ENCODE measurements at regions not wholly inside any gene's neighbourhood (a gene's known extent, or its start where the extent isn't known, plus 50 kb on each side); places are given as distances from the start of the nearest gene placed in this dataset.

- H3K4me3 ChIP-seq (ENCODE audit: control insufficient read depth, low read depth, low read length), result no peak overlapping the region
- TF ChIP-seq CTCF (conservative IDR thresholded peaks at IDR 0.05; ENCODE audit: control insufficient read depth, insufficient read depth, low read depth, low read length), result no peak
- no peak for DNase-seq (ENCODE audit: low read depth)
Measured at GRCh38 chr4:141801558-141801957, 165.2 kb downstream of the IL15 start.

GRCh38 chr4:141802333-141802732 lies 165.9 kb downstream of the IL15 start:
- no peak for TF ChIP-seq CTCF (conservative IDR thresholded peaks at IDR 0.05; ENCODE audit: control insufficient read depth, insufficient read depth, low read depth, low read length)
- DNase-seq (ENCODE audit: low read depth), result peak; percentile 60
- H3K4me3 ChIP-seq (ENCODE audit: control insufficient read depth, low read depth, low read length), result no peak overlapping the region

- H3K4me3 ChIP-seq (ENCODE audit: control insufficient read depth, low read depth, low read length), result no peak overlapping the region
- no peak for DNase-seq (ENCODE audit: low read depth)
- no peak for TF ChIP-seq CTCF (conservative IDR thresholded peaks at IDR 0.05; ENCODE audit: control insufficient read depth, insufficient read depth, low read depth, low read length)
Measured at GRCh38 chr4:141804836-141805235, 168.5 kb downstream of the IL15 start.

GRCh38 chr4:141807103-141807891 lies 170.9 kb downstream of the IL15 start:
- DNase-seq (ENCODE audit: low read depth), result peak; percentile 57
- H3K4me3 ChIP-seq (ENCODE audit: control insufficient read depth, low read depth, low read length), result no peak overlapping the region
- TF ChIP-seq CTCF (conservative IDR thresholded peaks at IDR 0.05; ENCODE audit: control insufficient read depth, insufficient read depth, low read depth, low read length), result no peak

GRCh38 chr4:141810038-141810711 lies 173.8 kb downstream of the IL15 start:
- TF ChIP-seq CTCF (conservative IDR thresholded peaks at IDR 0.05; ENCODE audit: control insufficient read depth, insufficient read depth, low read depth, low read length), result no peak
- no peak for DNase-seq (ENCODE audit: low read depth)
- no peak overlapping the region for H3K4me3 ChIP-seq (ENCODE audit: control insufficient read depth, low read depth, low read length)

GRCh38 chr4:141810712-141811375 lies 174.5 kb downstream of the IL15 start:
- no peak for TF ChIP-seq CTCF (conservative IDR thresholded peaks at IDR 0.05; ENCODE audit: control insufficient read depth, insufficient read depth, low read depth, low read length)
- DNase-seq (ENCODE audit: low read depth), result no peak
- no peak overlapping the region for H3K4me3 ChIP-seq (ENCODE audit: control insufficient read depth, low read depth, low read length)

Measured in fibroblast of mammary gland (primary cell).